Chondrocyte (in vitro differentiated cells): ENCODE measurements at regions not wholly inside any gene's neighbourhood (a gene's known extent, or its start where the extent isn't known, plus 50 kb on each side); places are given as distances from the start of the nearest gene placed in this dataset.

Experiments
- DNase-seq: peaks from one replicate; pipeline ENCODE4 v3.0.0; 2021; ENCODE audit warnings: mixed read lengths, low spot score
- H3K27ac Mint-ChIP-seq: one replicate; pipeline ENCODE4 v1.8.0; 2021; ENCODE audit warnings: mild to moderate bottlenecking, moderate library complexity, mixed read lengths; ENCODE audit not compliant: unreplicated experiment
- H3K27me3 Mint-ChIP-seq: 2 replicates; pipeline ENCODE4 v1.8.0; 2021; ENCODE audit warnings: low read depth, mixed read lengths
- H3K36me3 Mint-ChIP-seq: 2 replicates; pipeline ENCODE4 v1.8.0; 2021; ENCODE audit warnings: low read depth, mixed read lengths
- H3K4me1 Mint-ChIP-seq: 2 replicates; pipeline ENCODE4 v1.8.0; 2021; ENCODE audit warnings: low read depth, mild to moderate bottlenecking, mixed read lengths
- H3K4me3 Mint-ChIP-seq: one replicate; pipeline ENCODE4 v1.8.0; 2021; ENCODE audit warnings: mild to moderate bottlenecking, moderate library complexity, mixed read lengths; ENCODE audit not compliant: unreplicated experiment
- H3K9me3 Mint-ChIP-seq: 2 replicates; pipeline ENCODE4 v1.8.0; 2021; ENCODE audit warnings: low read depth, mixed read lengths
- TF ChIP-seq, protein P1 (sequence below): fragments of 200-600 bp; sonication (generic); IDR thresholded peaks from 2 replicates; pipeline ENCODE4 v1.5.0; 2021; ENCODE audit warnings: antibody characterized with exemption, mild to moderate bottlenecking, moderate library complexity

DNA sequence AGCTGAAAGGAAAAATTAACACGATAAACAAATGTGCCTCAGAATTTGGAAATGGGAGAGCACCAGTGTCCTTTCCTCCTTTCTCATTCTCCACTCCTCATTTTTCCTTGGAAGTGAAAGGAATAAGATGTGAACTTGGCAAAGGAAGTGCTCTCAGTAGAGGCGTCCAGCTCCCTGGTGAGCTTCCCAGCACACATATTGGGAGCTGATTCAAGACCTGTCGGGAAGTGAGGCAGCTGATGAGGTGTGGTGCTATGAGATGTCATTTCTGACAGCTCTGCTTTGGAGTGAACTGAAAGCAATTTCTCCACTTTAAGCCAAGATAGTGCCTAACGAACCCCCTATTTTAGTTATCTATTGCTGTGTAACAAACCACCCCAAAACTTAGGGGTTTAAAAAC is 238.5 kb upstream of the IRX3 start:
- peaks cover 1% of the 10 kb centered on the region for H3K36me3 Mint-ChIP-seq
- H3K9me3 Mint-ChIP-seq = peaks cover 26% of the 10 kb centered on the region
- H3K4me3 Mint-ChIP-seq = no peak overlapping the region
- no peak overlapping the region for H3K27ac Mint-ChIP-seq
- DNase-seq = no peak
- peaks cover 1% of the 10 kb centered on the region for H3K27me3 Mint-ChIP-seq
- TF ChIP-seq, protein P1, sequence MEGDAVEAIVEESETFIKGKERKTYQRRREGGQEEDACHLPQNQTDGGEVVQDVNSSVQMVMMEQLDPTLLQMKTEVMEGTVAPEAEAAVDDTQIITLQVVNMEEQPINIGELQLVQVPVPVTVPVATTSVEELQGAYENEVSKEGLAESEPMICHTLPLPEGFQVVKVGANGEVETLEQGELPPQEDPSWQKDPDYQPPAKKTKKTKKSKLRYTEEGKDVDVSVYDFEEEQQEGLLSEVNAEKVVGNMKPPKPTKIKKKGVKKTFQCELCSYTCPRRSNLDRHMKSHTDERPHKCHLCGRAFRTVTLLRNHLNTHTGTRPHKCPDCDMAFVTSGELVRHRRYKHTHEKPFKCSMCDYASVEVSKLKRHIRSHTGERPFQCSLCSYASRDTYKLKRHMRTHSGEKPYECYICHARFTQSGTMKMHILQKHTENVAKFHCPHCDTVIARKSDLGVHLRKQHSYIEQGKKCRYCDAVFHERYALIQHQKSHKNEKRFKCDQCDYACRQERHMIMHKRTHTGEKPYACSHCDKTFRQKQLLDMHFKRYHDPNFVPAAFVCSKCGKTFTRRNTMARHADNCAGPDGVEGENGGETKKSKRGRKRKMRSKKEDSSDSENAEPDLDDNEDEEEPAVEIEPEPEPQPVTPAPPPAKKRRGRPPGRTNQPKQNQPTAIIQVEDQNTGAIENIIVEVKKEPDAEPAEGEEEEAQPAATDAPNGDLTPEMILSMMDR = no peak
- H3K4me1 Mint-ChIP-seq = no peaks in the 10 kb centered on the region

DNA sequence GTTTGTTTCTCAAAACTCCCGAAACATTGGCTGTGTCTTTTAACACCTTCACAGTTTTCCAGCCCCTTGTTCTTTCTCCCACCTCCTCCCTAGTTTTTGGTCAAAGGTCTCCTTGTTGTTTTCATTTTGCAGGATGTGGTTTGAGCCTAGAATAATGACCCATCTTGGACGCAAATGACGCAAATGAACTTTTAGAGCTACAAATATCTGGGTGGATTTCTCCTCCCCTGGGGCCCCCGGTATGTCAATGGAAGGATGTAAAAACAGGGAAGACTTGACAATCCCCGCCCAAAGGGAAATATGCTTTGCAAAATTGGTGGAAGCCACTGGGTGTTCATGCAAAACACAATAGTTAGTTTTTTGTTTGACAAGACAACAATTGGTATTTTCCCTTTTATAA is 236.0 kb upstream of the IRX3 start:
- Mint-ChIP-seq H3K36me3 (peaks cover 2% of the 10 kb centered on the region), H3K27me3 (peaks cover 1% of the 10 kb centered on the region), H3K9me3 (peaks cover 28% of the 10 kb centered on the region), H3K4me1 (no peaks in the 10 kb centered on the region), H3K27ac (no peak overlapping the region), H3K4me3 (no peak overlapping the region)
- TF ChIP-seq, protein P1 = no peak
- no peak for DNase-seq

DNA sequence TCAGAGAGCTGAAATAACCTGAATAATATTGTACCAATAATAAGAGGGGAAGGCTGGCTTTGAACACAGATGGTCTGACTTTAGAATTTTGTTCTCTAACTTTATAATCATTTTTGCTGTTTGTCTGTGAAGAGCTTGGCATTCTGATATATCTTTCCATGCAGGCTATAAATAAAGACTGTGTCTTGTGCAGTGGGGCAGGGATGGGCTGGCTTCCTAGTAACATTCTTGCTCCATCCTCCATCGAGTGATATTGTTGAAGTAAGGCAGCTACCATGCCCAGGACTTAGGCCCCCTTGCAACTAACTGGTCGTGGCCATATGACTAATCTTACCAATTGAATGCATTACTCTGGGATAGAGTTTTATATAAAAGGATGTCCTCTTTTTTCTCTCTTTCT is 234.7 kb upstream of the IRX3 start:
- Mint-ChIP-seq H3K4me1 (no peaks in the 10 kb centered on the region), H3K36me3 (peaks cover 1% of the 10 kb centered on the region), H3K4me3 (no peak overlapping the region), H3K27me3 (peaks cover 1% of the 10 kb centered on the region), H3K27ac (no peak overlapping the region), H3K9me3 (peaks cover 20% of the 10 kb centered on the region)
- TF ChIP-seq, protein P1 = no peak
- DNase-seq = no peak

DNA sequence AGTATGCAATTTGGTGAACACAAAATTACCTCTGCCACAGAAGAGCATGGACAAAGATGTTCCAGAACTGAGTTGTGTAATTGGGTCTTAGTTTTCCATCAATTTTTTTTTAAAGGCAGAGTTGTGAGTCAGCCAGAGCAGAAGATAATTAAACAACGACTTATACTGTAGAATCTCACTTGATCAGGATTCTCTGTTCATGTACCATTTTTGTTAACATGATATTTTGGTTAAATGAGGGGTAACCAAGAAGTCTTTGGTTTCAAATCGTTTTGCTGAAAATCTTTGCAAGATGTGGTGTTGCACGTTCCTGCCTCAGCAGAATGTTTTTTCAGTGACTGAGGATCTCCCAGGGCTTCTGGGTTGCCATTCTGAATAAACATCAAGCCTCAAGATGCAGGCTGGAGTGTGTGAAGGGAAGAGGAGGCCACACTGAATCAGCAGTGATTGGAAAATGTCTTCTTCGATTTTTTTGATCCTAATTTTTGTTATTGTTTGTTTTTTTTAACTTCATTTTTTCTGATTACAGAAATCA is 232.6 kb upstream of the IRX3 start:
- Mint-ChIP-seq H3K36me3 (peaks cover 1% of the 10 kb centered on the region), H3K9me3 (peaks cover 4% of the 10 kb centered on the region), H3K4me3 (no peak overlapping the region), H3K27ac (no peak overlapping the region), H3K27me3 (peaks cover 1% of the 10 kb centered on the region), H3K4me1 (no peaks in the 10 kb centered on the region)
- no peak for DNase-seq
- TF ChIP-seq, protein P1 = no peak

DNA sequence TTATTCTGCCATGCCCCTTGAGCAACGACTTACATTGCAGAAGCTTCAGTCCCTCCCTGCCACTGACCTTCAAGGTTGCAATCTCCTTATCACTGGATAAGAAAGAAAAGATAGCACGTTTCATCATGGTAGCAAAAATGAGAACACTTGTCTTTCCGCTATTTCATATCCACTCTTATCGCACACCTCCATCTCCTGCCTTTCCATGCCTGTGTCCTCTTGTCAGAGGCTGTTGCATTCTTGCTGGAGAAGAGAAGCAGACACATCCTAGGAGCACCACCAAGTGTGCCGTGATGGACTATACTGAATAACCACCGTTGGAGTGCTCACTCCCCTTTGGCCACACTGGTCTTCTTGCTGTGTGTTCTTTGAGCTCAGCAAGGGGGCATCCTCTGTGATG is 230.6 kb upstream of the IRX3 start:
- Mint-ChIP-seq H3K9me3 (peaks cover 4% of the 10 kb centered on the region), H3K27me3 (no peaks in the 10 kb centered on the region), H3K4me3 (no peak overlapping the region), H3K4me1 (no peaks in the 10 kb centered on the region), H3K27ac (no peak overlapping the region), H3K36me3 (peaks cover 1% of the 10 kb centered on the region)
- no peak for DNase-seq
- TF ChIP-seq, protein P1 = no peak
